ENCODE measurements at regions not wholly inside any gene's neighbourhood (a gene's known extent, or its start where the extent isn't known, plus 50 kb on each side); places are given as distances from the start of the nearest gene placed in this dataset.

DNA sequence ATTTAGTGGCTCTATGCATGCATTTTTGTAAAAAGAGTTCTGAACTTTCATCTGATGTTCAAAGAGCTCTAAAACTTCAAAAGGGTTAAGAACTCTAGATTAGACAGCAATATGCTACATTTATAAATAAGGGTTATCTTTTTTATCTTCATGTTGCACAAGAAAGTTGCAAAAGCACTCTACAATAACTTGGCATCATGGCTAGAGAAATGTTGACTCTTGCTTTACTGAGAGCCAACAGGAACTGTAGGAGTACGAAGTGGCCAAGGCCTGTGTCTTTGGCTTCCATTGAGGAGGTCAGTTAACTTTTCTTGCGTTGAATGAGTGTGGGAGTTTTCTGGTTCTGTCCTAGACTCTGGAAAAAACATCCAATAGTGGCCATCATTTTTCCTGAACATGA lies 516.9 kb downstream of the TFAP2B start:
- no peak for DNase-seq

- DNase-seq = no peak
Observed at GRCh38 chr6:51336185-51336584, 517.5 kb downstream of the TFAP2B start.

- DNase-seq = no peak
Observed at GRCh38 chr6:51337277-51337676, 518.6 kb downstream of the TFAP2B start.

DNA sequence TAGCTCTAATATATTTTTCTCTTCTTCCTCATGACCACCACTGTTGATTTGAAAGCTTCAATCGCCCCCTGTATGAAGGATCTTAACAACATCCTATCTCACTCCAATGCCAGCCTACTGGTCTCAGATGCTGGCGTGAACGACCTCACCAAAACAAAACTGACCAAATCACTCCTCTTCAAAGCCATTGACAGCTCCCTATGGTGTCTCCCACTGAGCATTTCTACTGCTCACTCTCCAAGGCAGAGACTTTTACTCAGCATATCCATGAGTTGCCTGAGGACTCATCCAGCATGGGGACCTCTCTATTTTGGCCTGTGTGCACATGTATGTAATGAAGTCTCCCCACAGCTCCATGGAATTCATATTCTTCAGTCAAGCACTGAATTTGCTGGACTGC lies 520.4 kb downstream of the TFAP2B start:
- DNase-seq = no peak

DNA sequence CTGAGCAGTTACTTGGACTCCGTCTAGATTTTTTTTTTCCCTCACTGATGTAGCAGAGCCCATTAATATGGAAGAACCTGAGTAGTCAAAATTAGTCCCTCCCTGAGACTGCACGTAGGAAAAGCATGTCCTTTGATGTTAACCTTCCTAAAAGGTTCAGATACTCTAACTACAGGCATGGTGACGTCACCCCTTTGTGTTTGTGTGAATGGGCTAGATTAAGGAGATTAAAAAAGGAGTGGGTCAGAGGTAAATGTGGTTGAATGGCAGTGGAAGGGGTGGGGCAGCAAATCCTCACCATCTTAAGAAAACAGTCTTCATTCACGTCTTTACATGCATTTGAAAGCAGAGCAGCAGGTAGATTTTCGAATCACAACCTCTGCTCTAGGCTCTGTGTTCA lies 521.1 kb downstream of the TFAP2B start:
- DNase-seq = peak; percentile 31

GRCh38 chr6:51342393-51342792 lies 523.7 kb downstream of the TFAP2B start:
- DNase-seq = no peak

- DNase-seq = no peak
Observed at GRCh38 chr6:51349857-51350256, 531.2 kb downstream of the TFAP2B start.

- peak; percentile 47 for DNase-seq
Observed at GRCh38 chr6:51350308-51350904, 531.7 kb downstream of the TFAP2B start.

- DNase-seq = peak; percentile 71
Observed at GRCh38 chr6:51352506-51353029, 533.9 kb downstream of the TFAP2B start.

DNA sequence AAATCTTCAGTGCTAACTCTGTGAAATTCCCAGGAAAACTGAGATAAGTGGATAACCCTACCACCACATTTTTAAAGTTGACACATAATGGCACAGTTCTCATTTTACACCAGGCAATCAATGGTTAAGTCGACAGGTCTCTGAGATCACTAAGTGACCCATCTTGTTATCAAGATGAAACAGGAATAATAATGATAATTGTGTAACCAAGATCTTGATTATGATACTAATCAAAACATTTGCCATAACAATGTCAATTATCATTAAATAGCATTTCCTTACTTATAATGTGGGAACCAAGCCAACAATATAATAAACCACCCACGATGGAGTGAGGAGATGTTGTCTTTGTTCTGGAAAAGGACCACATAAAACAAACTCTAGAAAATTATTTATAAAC lies 541.6 kb downstream of the TFAP2B start:
- no peak for DNase-seq

- DNase-seq = no peak
Observed at GRCh38 chr6:51365566-51365965, 546.9 kb downstream of the TFAP2B start.

DNA sequence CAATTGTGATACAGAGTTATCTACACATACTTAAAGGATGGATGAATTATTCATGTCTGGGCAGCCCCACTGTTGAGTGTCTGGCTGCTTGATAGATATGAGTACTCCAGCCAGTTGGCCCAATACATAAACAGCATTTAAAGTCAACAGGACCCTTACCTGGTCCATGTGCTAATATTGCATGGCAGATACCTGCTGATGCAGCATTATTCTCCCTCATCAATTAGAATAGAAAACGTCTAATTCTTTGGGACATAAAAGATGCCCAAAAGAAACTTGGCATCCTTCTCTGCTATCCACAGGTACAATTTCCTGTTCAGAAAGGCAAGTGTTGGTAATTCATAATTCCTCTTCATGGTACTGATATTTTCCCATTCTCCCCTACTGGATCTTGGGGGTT lies 550.8 kb downstream of the TFAP2B start:
- DNase-seq = no peak

GRCh38 chr6:51382847-51383246 lies 564.2 kb downstream of the TFAP2B start:
- no peak for DNase-seq

DNA sequence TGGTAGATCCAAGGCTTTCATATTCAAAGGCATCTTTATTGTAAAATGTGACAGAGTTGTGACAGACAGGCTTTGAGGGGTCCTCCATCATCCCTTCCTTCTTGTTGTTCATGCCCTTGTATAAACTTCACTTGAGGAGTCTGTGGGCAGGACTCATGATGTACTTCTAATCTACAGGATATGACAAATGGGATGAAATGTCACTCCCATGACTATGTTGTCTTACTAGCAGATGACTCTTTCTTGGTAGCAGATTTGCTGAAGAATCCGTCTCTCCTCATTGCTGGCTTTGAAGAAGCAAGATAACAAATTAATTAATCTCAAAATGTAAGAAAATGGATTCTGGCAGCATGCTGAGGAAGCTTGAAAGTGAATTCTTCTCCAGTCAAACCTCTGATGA lies 566.1 kb downstream of the TFAP2B start:
- no peak for DNase-seq

- DNase-seq = no peak
Observed at GRCh38 chr6:51386347-51386836, 567.7 kb downstream of the TFAP2B start.

- no peak for DNase-seq
Observed at GRCh38 chr6:51387907-51388306, 569.2 kb downstream of the TFAP2B start.

GRCh38 chr6:51394061-51394460 lies 575.4 kb downstream of the TFAP2B start:
- DNase-seq = peak; percentile 14

- no peak for DNase-seq
Observed at GRCh38 chr6:51396583-51396982, 577.9 kb downstream of the TFAP2B start.

GRCh38 chr6:51398064-51398705 lies 579.5 kb downstream of the TFAP2B start:
- DNase-seq = peak; percentile 98

GRCh38 chr6:51398793-51399192 lies 580.1 kb downstream of the TFAP2B start:
- peak; percentile 90 for DNase-seq

DNA sequence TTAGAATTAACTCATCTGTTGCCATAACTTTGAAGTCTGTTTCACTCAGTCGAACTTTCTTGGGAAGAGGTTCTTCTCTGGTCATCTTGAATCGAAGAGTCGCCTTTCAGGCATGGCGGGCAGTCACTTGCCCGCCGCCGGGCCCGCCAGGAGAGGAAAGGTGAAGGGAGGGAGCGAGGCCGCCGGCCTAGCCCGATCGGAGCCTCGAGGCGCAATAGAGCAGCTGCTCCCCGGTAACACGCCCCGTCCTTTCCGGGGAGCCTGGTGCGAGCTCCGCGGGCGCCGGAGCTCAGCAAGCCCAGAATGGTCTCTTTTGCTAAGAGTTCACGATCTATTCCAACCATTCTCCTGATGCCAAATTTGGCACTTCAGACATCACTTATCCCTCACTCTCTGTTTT lies 591.8 kb downstream of the TFAP2B start:
- DNase-seq = no peak

DNA sequence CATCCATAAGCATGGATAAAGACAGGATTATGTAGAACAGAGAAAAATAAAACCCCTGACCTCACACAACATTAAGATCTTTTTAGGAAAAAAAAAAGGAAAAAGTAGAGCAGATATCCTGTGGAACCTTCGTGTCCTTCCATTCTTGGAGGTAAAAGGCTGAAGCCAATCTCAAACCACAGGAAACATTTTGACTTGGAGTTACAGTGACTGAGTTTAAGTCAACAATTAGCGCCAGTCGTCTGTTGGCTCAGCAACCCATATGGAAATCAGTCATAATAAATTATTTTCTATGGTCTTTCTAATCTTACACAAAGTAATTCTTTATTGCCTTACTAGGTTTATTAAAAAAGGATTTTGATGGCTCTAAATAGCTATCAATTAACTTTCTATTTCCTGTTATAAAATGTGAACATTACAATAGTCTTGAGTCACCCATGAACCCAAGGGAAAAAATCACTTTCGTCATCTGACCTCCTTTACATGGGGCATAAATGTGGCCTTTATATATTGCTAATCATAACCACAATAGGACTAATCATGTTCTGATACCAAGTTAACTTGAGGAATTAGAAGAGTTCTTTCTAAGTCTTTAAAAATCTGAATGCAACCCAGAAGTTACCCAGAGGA lies 592.9 kb downstream of the TFAP2B start:
- no peak for DNase-seq

- DNase-seq = no peak
Observed at GRCh38 chr6:51414361-51414760, 595.7 kb downstream of the TFAP2B start.

DNA sequence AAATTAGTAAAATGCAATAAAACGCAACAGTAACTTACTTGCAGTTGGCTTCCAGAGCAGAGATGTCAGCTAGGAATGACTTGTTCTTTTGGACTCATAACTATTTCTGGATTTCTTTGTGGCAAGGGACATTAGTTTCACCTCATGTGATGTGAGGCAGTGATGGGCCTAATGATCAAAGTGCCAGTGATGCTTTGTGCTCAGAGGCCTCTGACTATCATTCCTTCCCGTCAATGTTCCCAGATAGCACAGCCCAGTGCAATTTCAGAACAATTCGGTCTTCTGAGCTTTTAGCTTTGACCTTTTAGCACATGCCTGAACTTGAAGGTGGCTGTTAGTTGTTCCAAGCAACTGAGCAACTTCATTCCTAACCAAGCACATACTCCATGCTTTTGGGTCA lies 596.8 kb downstream of the TFAP2B start:
- DNase-seq = no peak
